ENCODE measurements at regions not wholly inside any gene's neighbourhood (a gene's known extent, or its start where the extent isn't known, plus 50 kb on each side); places are given as distances from the start of the nearest gene placed in this dataset.

DNA sequence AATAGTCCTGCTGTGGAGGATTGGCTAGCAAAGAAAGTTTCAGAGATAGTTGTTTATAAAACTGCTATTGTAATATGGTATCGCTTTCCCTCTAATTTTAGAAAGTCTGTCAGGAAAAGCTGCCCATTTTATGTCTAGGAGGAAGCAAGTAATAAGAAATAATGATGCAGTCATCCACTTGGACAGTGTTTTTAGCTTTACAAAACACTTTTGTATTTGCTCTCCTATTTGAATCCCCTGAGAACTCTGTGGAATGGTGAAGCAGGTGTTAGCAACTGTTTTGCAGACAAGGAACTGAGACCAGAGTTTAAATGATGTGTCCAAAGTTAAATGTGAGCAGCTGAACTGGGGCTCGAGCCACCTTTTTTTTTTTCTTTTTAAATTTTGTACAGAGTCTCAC lies 455.8 kb downstream of the XPNPEP1 start:
- Histone ChIP-seq H3K27ac (ENCODE audit: low read depth, low read length) (no peak overlapping the region), H3K27me3 (ENCODE audit: control insufficient read depth, insufficient read depth, low read length) (no peaks in the 10 kb centered on the region), H3K9me3 (ENCODE audit: control insufficient read depth, insufficient read depth, low read length) (no peaks in the 10 kb centered on the region), H3K4me3 (ENCODE audit: low read depth, low read length) (no peak overlapping the region)
- CTCF ChIA-PET = no interaction called here
- no peak for TF ChIP-seq CTCF (IDR thresholded peaks at IDR 0.05; ENCODE audit: low read depth, low read length)
- DNase-seq (ENCODE audit: low read depth, low spot score) = no peak
- POLR2A ChIA-PET = no interaction called here

- DNase-seq (ENCODE audit: low read depth, low spot score) = no peak
- Histone ChIP-seq H3K4me3 (ENCODE audit: low read depth, low read length) (no peak overlapping the region), H3K27ac (ENCODE audit: low read depth, low read length) (no peak overlapping the region), H3K27me3 (ENCODE audit: control insufficient read depth, insufficient read depth, low read length) (no peaks in the 10 kb centered on the region), H3K9me3 (ENCODE audit: control insufficient read depth, insufficient read depth, low read length) (no peaks in the 10 kb centered on the region)
- no peak for TF ChIP-seq CTCF (IDR thresholded peaks at IDR 0.05; ENCODE audit: low read depth, low read length)
- CTCF ChIA-PET = no interaction called here
- POLR2A ChIA-PET = no interaction called here
Measured at GRCh38 chr10:109464949-109465348, 458.4 kb downstream of the XPNPEP1 start.

DNA sequence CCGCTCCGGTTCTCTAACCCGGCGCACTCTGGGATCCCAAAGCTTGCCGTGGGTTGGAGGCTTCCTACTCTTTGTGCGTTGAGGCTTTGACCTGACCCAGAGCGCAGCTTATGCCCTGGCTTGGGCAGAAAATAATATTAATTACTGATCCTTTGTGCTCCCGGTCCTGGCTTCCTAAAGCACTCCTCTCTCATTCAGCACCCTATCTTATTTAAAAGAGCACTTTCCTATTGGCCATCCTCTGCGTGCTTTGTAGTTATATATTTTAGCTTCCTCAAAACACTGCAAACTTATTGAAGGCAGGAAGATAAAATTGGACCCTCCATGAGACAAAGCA lies 466.0 kb downstream of the XPNPEP1 start:
- Histone ChIP-seq H3K4me3 (ENCODE audit: low read depth, low read length) (peak overlapping the region; percentile 18), H3K27ac (ENCODE audit: low read depth, low read length) (no peak overlapping the region), H3K9me3 (ENCODE audit: control insufficient read depth, insufficient read depth, low read length) (no peaks in the 10 kb centered on the region; the same call in 1 of the 2 replicates), H3K27me3 (ENCODE audit: control insufficient read depth, insufficient read depth, low read length) (peaks cover 22% of the 10 kb centered on the region)
- POLR2A ChIA-PET = no interaction called here
- CTCF ChIA-PET = interaction anchor here (0.6 kb wide), 1 partner anchor 632 kb away, joined by 3 read pairs; no protein-coding TSS in a partner anchor
- no peak for DNase-seq (ENCODE audit: low read depth, low spot score)
- TF ChIP-seq CTCF (IDR thresholded peaks at IDR 0.05; ENCODE audit: low read depth, low read length) = no peak

- no peak for TF ChIP-seq CTCF (IDR thresholded peaks at IDR 0.05; ENCODE audit: low read depth, low read length)
- no peak for DNase-seq (ENCODE audit: low read depth, low spot score)
Measured at GRCh38 chr10:109456566-109457301, 466.6 kb downstream of the XPNPEP1 start.

DNA sequence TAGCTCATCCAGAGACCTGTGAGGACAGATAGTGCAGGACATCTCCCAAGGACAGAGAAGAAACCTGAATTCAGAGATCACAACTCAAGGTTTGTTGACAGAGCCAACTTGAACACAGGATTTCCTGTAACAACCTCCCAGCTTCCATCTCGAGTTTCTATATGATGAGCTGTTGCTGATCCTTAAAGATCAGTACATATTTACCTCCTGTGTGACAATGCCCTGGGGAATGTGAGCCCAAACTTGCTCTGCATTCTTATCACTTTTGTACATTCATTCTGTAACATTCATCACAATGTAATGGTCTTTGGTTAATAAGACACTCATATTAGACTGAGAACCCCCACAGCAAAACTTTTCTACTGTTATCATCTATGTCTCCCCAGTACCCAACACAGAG lies 468.6 kb downstream of the XPNPEP1 start:
- TF ChIP-seq CTCF (IDR thresholded peaks at IDR 0.05; ENCODE audit: low read depth, low read length) = no peak
- POLR2A ChIA-PET = no interaction called here

More at GRCh38 chr10:109456566-109457301, 466.6 kb downstream of the XPNPEP1 start:
- Histone ChIP-seq H3K27ac (ENCODE audit: low read depth, low read length) (no peak overlapping the region), H3K4me3 (ENCODE audit: low read depth, low read length) (peak overlapping the region; percentile 34), H3K9me3 (ENCODE audit: control insufficient read depth, insufficient read depth, low read length) (no peaks in the 10 kb centered on the region; the same call in 1 of the 2 replicates), H3K27me3 (ENCODE audit: control insufficient read depth, insufficient read depth, low read length) (peaks cover 22% of the 10 kb centered on the region)
- POLR2A ChIA-PET = no interaction called here
- CTCF ChIA-PET = interaction anchor here (0.6 kb wide), 2 partner anchors 631 to 925 kb away, joined by 3 read pairs; no protein-coding TSS in a partner anchor

More for the DNA sequence above, 468.6 kb downstream of the XPNPEP1 start:
- H3K27me3 ChIP-seq (ENCODE audit: control insufficient read depth, insufficient read depth, low read length) = peaks cover 22% of the 10 kb centered on the region
- CTCF ChIA-PET = no interaction called here
- no peaks in the 10 kb centered on the region; the same call in 1 of the 2 replicates for H3K9me3 ChIP-seq (ENCODE audit: control insufficient read depth, insufficient read depth, low read length)
- no peak overlapping the region for H3K27ac ChIP-seq (ENCODE audit: low read depth, low read length)
- DNase-seq (ENCODE audit: low read depth, low spot score) = no peak
- H3K4me3 ChIP-seq (ENCODE audit: low read depth, low read length) = no peak overlapping the region
